ENCODE measurements at regions not wholly inside any gene's neighbourhood (a gene's known extent, or its start where the extent isn't known, plus 50 kb on each side); places are given as distances from the start of the nearest gene placed in this dataset.

GRCh38 chr20:16975682-16976081 lies 227.5 kb downstream of the OTOR start:
- CTCF ChIA-PET, result no interaction called here
- H3K9me3 Mint-ChIP-seq (ENCODE audit: low read depth), result peaks cover 4% of the 10 kb centered on the region
- ATAC-seq (no peak), DNase-seq (no peak)
- no peaks in the 10 kb centered on the region for H3K4me1 Mint-ChIP-seq
- POLR2A ChIA-PET, result no interaction called here
- intact Hi-C loops (cut with DNase I, micrococcal nuclease), result no loop called here
- no peaks in the 10 kb centered on the region for H3K36me3 Mint-ChIP-seq (ENCODE audit: low read depth)
- H3K4me3 Mint-ChIP-seq, result no peak overlapping the region
- H3K27me3 Mint-ChIP-seq, result no peaks in the 10 kb centered on the region
- H3K27ac Mint-ChIP-seq, result no peak overlapping the region

DNA sequence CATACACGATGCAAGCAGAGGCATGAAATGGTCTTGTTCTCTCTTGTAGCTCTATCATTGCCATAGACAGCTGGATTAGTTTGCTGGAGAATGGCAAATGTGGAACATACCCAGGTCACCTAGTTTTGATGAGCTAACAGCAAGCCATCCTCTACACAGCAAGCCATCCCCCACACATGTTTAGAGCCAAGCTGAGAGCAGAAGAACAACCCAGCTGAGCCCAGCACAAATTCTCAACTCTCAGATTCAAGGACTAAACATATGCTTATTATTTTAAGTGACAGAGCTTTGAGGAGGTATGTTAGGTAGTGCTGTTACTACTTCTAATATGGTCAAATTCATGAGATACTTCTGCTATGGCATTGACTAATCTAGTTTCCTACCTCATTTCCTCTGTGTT lies 230.3 kb downstream of the OTOR start:
- ATAC-seq (no peak), DNase-seq (no peak)
- Mint-ChIP-seq H3K27ac (no peak overlapping the region), H3K9me3 (ENCODE audit: low read depth) (peaks cover 4% of the 10 kb centered on the region), H3K36me3 (ENCODE audit: low read depth) (no peaks in the 10 kb centered on the region), H3K4me3 (no peak overlapping the region), H3K4me1 (no peaks in the 10 kb centered on the region), H3K27me3 (no peaks in the 10 kb centered on the region)
- POLR2A ChIA-PET, result no interaction called here
- CTCF ChIA-PET, result no interaction called here
- intact Hi-C loops (cut with DNase I, micrococcal nuclease), result no loop called here

GRCh38 chr20:16982091-16982726 lies 234.1 kb downstream of the OTOR start:
- Mint-ChIP-seq H3K9me3 (ENCODE audit: low read depth) (peaks cover 4% of the 10 kb centered on the region), H3K4me1 (no peaks in the 10 kb centered on the region), H3K4me3 (no peak overlapping the region), H3K36me3 (ENCODE audit: low read depth) (no peaks in the 10 kb centered on the region), H3K27me3 (no peaks in the 10 kb centered on the region), H3K27ac (no peak overlapping the region)
- intact Hi-C loops (cut with DNase I, micrococcal nuclease), result no loop called here
- ChIA-PET POLR2A (no interaction called here), CTCF (no interaction called here)
- no peak for ATAC-seq
- DNase-seq, result no peak

DNA sequence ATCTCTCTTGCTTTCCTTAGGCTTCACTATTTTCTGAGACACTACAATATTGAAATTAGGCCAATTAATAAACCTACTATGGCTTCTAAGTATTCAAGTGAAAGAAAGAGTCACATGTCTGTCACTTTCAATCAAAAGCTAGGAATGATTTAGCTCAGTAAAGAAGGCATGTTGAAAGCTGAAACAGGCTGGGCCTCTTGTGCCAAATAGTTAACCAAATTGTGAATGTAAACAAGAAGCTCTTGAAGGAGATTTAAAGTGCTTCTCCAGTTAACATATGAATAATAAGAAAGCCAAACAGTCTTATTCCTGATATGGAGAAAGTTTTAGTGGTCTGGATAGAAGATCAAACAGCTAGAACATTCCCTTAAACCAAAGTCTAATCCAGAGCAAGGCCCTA lies 236.3 kb downstream of the OTOR start:
- H3K4me1 Mint-ChIP-seq, result no peaks in the 10 kb centered on the region
- H3K4me3 Mint-ChIP-seq, result no peak overlapping the region
- no peak overlapping the region for H3K27ac Mint-ChIP-seq
- no peaks in the 10 kb centered on the region for H3K27me3 Mint-ChIP-seq
- no peak for DNase-seq
- POLR2A ChIA-PET, result no interaction called here
- CTCF ChIA-PET, result no interaction called here
- H3K9me3 Mint-ChIP-seq (ENCODE audit: low read depth), result no peaks in the 10 kb centered on the region
- intact Hi-C loops (cut with DNase I, micrococcal nuclease), result no loop called here
- H3K36me3 Mint-ChIP-seq (ENCODE audit: low read depth), result no peaks in the 10 kb centered on the region
- no peak for ATAC-seq

- CTCF ChIA-PET, result interaction anchor here (1.1 kb wide), 1 partner anchor 182 kb away, joined by 7 read pairs; no protein-coding TSS in a partner anchor
- Mint-ChIP-seq H3K27me3 (no peaks in the 10 kb centered on the region), H3K36me3 (ENCODE audit: low read depth) (no peaks in the 10 kb centered on the region), H3K4me1 (no peaks in the 10 kb centered on the region), H3K27ac (no peak overlapping the region), H3K9me3 (ENCODE audit: low read depth) (peaks cover 3% of the 10 kb centered on the region), H3K4me3 (no peak overlapping the region)
- no peak for ATAC-seq
- POLR2A ChIA-PET, result no interaction called here
- intact Hi-C loops (cut with DNase I, micrococcal nuclease), result no loop called here
- DNase-seq, result no peak
Measured at GRCh38 chr20:17003170-17003870, 223.5 kb upstream of the PCSK2 start.

GRCh38 chr20:17010181-17010580 lies 216.7 kb upstream of the PCSK2 start:
- intact Hi-C loops (cut with DNase I, micrococcal nuclease), result no loop called here
- Mint-ChIP-seq H3K27me3 (no peaks in the 10 kb centered on the region), H3K9me3 (ENCODE audit: low read depth) (no peaks in the 10 kb centered on the region), H3K27ac (no peak overlapping the region), H3K4me1 (no peaks in the 10 kb centered on the region), H3K36me3 (ENCODE audit: low read depth) (no peaks in the 10 kb centered on the region), H3K4me3 (no peak overlapping the region)
- DNase-seq (no peak), ATAC-seq (no peak)
- POLR2A ChIA-PET, result no interaction called here
- CTCF ChIA-PET, result interaction anchor here (0.7 kb wide), 1 partner anchor 9 kb away, joined by 4 read pairs; no protein-coding TSS in a partner anchor

DNA sequence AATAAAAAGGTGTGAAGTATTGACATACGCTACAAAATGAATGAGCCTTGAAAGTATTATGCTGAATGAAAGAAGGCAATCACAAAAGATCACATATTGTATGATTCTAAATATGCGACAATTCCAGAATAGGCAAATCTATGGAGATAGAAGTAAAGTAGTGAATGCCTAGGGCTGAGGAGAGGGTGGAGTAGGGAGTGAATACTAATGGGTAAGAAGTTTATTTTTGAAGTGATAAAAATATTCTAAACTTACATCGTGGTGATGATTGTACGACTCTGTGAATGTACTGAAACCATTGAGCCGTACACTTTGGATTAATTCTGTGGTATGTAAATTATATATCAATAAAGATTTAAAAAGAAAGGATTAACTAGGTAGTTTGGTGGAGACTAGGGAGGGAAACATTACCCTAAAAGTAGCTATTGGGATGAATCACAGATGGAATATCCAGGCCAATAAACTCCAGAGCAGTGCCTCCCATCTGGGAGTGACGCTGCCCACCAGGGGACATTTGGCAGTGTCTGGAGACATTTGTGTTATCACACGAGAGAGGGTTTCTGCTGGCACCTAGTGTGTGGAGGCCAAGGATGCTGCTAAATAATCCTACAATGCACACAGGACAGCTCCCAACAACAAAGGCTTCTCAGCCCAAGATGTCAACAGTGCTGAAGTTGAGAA lies 214.2 kb upstream of the PCSK2 start:
- Mint-ChIP-seq H3K9me3 (ENCODE audit: low read depth) (no peaks in the 10 kb centered on the region), H3K27ac (no peak overlapping the region), H3K36me3 (ENCODE audit: low read depth) (no peaks in the 10 kb centered on the region), H3K4me3 (no peak overlapping the region), H3K4me1 (no peaks in the 10 kb centered on the region), H3K27me3 (no peaks in the 10 kb centered on the region)
- ATAC-seq, result no peak
- intact Hi-C loops (cut with DNase I, micrococcal nuclease), result no loop called here
- ChIA-PET CTCF (no interaction called here), POLR2A (no interaction called here)
- DNase-seq, result no peak

GRCh38 chr20:17014217-17014616 lies 212.6 kb upstream of the PCSK2 start:
- Mint-ChIP-seq H3K27me3 (no peaks in the 10 kb centered on the region), H3K9me3 (ENCODE audit: low read depth) (no peaks in the 10 kb centered on the region), H3K36me3 (ENCODE audit: low read depth) (no peaks in the 10 kb centered on the region), H3K4me3 (no peak overlapping the region), H3K4me1 (no peaks in the 10 kb centered on the region), H3K27ac (no peak overlapping the region)
- ATAC-seq (no peak), DNase-seq (no peak)
- ChIA-PET CTCF (interaction anchor here (0.7 kb wide), 1 partner anchor 1714 kb away, joined by 4 read pairs; no protein-coding TSS in a partner anchor), POLR2A (no interaction called here)
- intact Hi-C loops (cut with DNase I, micrococcal nuclease), result no loop called here

DNA sequence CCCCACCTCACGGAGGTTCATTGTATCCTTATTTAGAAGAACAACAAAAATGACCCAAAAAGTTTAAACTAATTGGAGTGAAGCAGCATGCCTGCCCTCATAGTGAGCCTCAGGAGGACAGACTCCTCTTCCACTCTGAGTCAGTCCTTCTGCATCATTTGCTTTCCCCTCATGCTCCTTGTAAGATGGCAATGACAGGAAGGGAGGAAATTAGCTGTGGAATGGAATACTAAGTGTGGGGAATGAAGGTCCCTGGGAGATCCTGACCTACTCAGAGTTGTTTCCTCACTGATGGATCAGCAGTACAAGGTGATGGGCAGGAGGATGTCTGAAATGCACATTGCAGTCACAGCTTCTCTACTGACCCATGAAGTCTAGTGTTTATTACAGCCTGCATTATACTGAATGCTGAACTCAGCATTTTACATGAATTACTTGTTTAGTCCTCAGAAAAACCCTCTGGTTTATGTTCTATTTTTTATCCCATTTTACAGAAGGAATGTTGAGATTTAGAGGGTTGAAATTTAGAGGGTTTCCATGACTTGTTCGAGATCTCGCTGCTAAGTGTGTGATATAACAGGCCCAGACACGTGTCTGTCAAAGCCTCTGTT lies 212.0 kb upstream of the PCSK2 start:
- Mint-ChIP-seq H3K27ac (no peak overlapping the region), H3K4me1 (no peaks in the 10 kb centered on the region), H3K27me3 (no peaks in the 10 kb centered on the region), H3K9me3 (ENCODE audit: low read depth) (no peaks in the 10 kb centered on the region), H3K4me3 (no peak overlapping the region), H3K36me3 (ENCODE audit: low read depth) (no peaks in the 10 kb centered on the region)
- DNase-seq, result no peak
- intact Hi-C loops (cut with DNase I, micrococcal nuclease), result no loop called here
- ChIA-PET CTCF (no interaction called here), POLR2A (no interaction called here)
- ATAC-seq, result no peak

DNA sequence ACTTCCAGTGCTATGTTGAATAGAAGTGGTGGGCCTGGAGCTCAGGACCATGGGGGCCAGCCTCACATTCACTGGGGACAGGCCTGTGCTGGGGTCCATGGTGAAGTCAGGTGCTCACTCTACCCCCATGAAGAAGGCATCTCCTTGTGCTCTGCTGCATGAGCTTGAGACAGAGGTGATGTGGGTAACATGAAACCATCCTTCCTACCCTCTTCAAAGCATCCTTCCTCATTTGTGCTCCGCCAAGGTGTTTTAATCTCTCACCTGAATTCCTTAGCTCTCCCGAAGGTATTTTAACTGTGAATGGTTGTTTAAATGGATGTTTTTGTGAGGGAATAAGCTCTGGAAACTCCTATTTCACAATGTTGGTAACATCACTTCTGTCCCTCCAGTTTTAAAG lies 209.6 kb upstream of the PCSK2 start:
- Mint-ChIP-seq H3K4me1 (no peaks in the 10 kb centered on the region), H3K36me3 (ENCODE audit: low read depth) (no peaks in the 10 kb centered on the region), H3K4me3 (no peak overlapping the region), H3K27me3 (no peaks in the 10 kb centered on the region), H3K9me3 (ENCODE audit: low read depth) (peaks cover 2% of the 10 kb centered on the region), H3K27ac (no peak overlapping the region)
- no peak for DNase-seq
- CTCF ChIA-PET, result interaction anchor here (0.7 kb wide), 1 partner anchor 1054 kb away, joined by 3 read pairs; no protein-coding TSS in a partner anchor
- intact Hi-C loops (cut with DNase I, micrococcal nuclease), result no loop called here
- POLR2A ChIA-PET, result no interaction called here
- no peak for ATAC-seq

- ChIA-PET CTCF (interaction anchor here (0.7 kb wide), 2 partner anchors 24 to 367 kb away, joined by 3 read pairs; no protein-coding TSS in a partner anchor), POLR2A (no interaction called here)
- Mint-ChIP-seq H3K27ac (no peak overlapping the region), H3K27me3 (no peaks in the 10 kb centered on the region), H3K4me3 (no peak overlapping the region), H3K4me1 (no peaks in the 10 kb centered on the region), H3K9me3 (ENCODE audit: low read depth) (peaks cover 6% of the 10 kb centered on the region), H3K36me3 (ENCODE audit: low read depth) (no peaks in the 10 kb centered on the region)
- ATAC-seq (no peak), DNase-seq (no peak)
- intact Hi-C loops (cut with DNase I, micrococcal nuclease), result no loop called here
Measured at GRCh38 chr20:17021481-17021880, 205.4 kb upstream of the PCSK2 start.

DNA sequence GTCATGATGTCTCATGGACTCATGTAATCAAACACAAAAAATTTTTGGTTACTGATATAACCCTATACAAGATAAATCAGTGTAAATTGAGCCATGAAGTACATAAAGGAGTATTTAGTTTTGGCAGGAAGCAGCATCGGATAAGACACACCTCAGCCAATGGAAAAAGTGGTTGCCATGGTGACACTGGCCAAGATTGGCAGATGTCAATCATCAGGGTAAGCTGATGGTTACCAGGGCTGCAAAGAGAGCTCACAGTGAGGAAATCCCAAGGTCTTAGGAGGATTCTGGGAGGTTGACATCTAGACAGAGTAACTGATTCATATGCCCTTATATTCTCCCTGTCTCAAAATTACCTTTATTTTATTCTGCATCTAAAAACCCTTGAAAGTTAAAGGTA lies 203.8 kb upstream of the PCSK2 start:
- H3K27ac Mint-ChIP-seq, result no peak overlapping the region
- no peak overlapping the region for H3K4me3 Mint-ChIP-seq
- POLR2A ChIA-PET, result no interaction called here
- H3K27me3 Mint-ChIP-seq, result no peaks in the 10 kb centered on the region
- intact Hi-C loops (cut with DNase I, micrococcal nuclease), result no loop called here
- ATAC-seq, result no peak
- no peak for DNase-seq
- CTCF ChIA-PET, result no interaction called here
- no peaks in the 10 kb centered on the region for H3K36me3 Mint-ChIP-seq (ENCODE audit: low read depth)
- H3K9me3 Mint-ChIP-seq (ENCODE audit: low read depth), result peaks cover 13% of the 10 kb centered on the region
- H3K4me1 Mint-ChIP-seq, result no peaks in the 10 kb centered on the region
